Lower leg skin (tissue), 3 donors: ENCODE measurements at regions not wholly inside any gene's neighbourhood (a gene's known extent, or its start where the extent isn't known, plus 50 kb on each side); places are given as distances from the start of the nearest gene placed in this dataset.
"Not testable (repeated sequence)": the region's sequence is repeated elsewhere in the genome, so short reads cannot be mapped to it uniquely, and the experiment has no call there.

Experiments
- CTCF ChIP-seq, 3 donors: fragments of 450-650 bp; IDR thresholded peaks; one replicate each; pipeline ENCODE4 v1.5.1; 2016; ENCODE audit warnings: antibody characterized with exemption in 3 of 3, mild to moderate bottlenecking in 3 of 3, moderate library complexity in 2 of 3
- POLR2A ChIP-seq, 2 donors: fragments of 450-650 bp; IDR thresholded peaks; one replicate each; pipeline ENCODE4 v1.6.1; 2016 to 2017; ENCODE audit warnings: antibody characterized with exemption in 2 of 2, mild to moderate bottlenecking in 1 of 2, moderate library complexity in 1 of 2

GRCh38 chr2:89786642-89787041 lies 1095.2 kb downstream of the RPIA start:
- TF ChIP-seq CTCF, POLR2A (IDR thresholded peaks at IDR 0.05): not testable (repeated sequence)
